ENCODE measurements at regions not wholly inside any gene's neighbourhood (a gene's known extent, or its start where the extent isn't known, plus 50 kb on each side); places are given as distances from the start of the nearest gene placed in this dataset.

GRCh38 chr18:60951091-60951490 lies 382.1 kb upstream of the CDH20 start:
- TF ChIP-seq, protein P1, sequence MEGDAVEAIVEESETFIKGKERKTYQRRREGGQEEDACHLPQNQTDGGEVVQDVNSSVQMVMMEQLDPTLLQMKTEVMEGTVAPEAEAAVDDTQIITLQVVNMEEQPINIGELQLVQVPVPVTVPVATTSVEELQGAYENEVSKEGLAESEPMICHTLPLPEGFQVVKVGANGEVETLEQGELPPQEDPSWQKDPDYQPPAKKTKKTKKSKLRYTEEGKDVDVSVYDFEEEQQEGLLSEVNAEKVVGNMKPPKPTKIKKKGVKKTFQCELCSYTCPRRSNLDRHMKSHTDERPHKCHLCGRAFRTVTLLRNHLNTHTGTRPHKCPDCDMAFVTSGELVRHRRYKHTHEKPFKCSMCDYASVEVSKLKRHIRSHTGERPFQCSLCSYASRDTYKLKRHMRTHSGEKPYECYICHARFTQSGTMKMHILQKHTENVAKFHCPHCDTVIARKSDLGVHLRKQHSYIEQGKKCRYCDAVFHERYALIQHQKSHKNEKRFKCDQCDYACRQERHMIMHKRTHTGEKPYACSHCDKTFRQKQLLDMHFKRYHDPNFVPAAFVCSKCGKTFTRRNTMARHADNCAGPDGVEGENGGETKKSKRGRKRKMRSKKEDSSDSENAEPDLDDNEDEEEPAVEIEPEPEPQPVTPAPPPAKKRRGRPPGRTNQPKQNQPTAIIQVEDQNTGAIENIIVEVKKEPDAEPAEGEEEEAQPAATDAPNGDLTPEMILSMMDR (IDR thresholded peaks at IDR 0.05; ENCODE audit: low read depth, low read length, missing input control): no peak
- TF ChIP-seq RAD21 (IDR thresholded peaks at IDR 0.05): no peak
- no peak for TF ChIP-seq REST (IDR thresholded peaks at IDR 0.05)
- no peak for TF ChIP-seq GABPA (IDR thresholded peaks at IDR 0.05 in 1 of 2, conservative IDR thresholded peaks at IDR 0.05 in 1 of 2)
- no peak for TF ChIP-seq YY1 (IDR thresholded peaks at IDR 0.05)
- TF ChIP-seq, protein P2, sequence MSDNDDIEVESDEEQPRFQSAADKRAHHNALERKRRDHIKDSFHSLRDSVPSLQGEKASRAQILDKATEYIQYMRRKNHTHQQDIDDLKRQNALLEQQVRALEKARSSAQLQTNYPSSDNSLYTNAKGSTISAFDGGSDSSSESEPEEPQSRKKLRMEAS (IDR thresholded peaks at IDR 0.05): no peak
- TF ChIP-seq RXRA (IDR thresholded peaks at IDR 0.05): no peak
- no peak for TF ChIP-seq TAF1 (conservative IDR thresholded peaks at IDR 0.05)
- no peak for TF ChIP-seq ZBTB33 (IDR thresholded peaks at IDR 0.05)
- no peak for TF ChIP-seq SP1 (IDR thresholded peaks at IDR 0.05)
- TF ChIP-seq JUND (IDR thresholded peaks at IDR 0.05): no peak
- TF ChIP-seq EGR1 (IDR thresholded peaks at IDR 0.05; ENCODE audit: low read depth in 2 of 2): no peak
- TF ChIP-seq HNF4A (conservative IDR thresholded peaks at IDR 0.05): no peak
- TF ChIP-seq NR2F2 (IDR thresholded peaks at IDR 0.05): no peak
